ENCODE measurements at regions not wholly inside any gene's neighbourhood (a gene's known extent, or its start where the extent isn't known, plus 50 kb on each side); places are given as distances from the start of the nearest gene placed in this dataset.

DNA sequence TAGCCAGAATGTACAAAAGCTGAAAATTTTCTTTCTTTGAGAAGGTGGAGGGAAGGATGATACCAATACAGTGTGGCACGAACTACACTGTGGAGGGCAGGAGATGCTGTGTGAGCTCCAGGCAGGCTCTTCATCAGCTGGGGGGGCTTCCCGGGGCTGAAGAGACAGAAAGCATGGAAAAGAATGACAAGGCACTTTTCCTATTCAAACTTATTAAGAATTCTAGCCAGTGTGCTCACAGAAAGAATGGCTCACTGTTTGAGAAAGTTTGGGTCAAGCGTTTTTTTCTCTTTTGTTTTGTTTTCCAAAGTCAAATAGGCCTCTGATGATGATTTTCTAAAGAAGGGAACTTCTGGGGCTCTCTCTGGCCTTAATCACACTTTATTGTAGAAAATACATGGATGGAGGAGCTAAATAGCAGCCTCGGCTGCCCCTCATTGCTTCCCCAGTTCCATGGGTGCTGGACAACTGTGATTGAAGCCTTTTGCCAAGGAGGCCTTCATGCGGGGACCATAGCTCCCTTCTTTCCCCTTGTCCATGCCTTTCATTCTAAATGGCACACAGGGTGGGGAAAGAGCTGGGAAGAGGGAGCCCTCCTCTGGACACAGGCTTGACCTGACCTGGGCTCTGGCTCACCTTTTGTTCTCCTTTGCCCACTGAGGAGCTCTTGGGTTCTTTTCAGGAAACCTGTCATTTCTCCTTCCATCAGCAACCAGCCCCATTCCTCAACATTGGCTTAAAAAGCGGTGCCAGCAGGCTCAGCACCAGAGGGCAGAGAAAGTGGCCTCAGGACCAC lies 130.6 kb downstream of the TDRD15 start:
- DNase-seq: no peak

DNA sequence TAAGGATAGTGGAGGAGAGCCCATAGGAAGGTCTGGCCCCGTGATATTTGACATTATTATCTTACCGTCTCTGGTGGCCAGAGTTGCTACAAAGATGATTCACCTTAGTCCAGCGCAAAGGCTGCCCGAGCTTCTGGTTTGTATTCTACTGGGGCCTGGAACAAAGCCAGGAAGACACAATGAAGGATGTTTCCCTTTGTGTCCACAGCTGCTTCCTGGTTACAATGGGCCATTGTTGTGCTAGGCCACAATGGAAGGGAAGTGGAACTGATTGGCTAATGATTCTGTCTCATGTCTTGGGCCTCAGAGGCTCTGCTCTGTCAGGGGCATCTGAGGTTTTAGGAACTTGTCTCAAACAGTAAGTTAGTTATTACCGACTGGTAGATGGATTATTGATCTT lies 132.2 kb downstream of the TDRD15 start:
- no peak for DNase-seq

DNA sequence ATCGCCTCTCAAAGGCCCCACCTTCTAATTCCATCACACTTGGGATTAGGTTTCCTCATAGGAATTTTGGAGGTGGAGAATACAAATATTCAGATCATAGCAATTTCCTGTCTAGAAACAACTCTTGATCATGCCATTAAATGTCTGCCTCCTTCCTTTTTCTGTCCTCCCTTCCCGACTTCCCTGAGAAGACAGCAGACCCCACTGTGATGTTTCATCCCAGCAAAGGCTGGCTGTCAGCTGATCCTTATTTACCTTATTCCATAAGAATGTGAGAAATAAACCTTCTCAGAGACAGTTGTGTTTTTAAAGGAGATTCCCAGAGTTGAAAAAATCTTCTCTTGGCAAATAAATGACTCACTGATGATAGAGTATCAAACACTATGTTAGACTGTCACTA lies 133.9 kb downstream of the TDRD15 start:
- no peak for DNase-seq

DNA sequence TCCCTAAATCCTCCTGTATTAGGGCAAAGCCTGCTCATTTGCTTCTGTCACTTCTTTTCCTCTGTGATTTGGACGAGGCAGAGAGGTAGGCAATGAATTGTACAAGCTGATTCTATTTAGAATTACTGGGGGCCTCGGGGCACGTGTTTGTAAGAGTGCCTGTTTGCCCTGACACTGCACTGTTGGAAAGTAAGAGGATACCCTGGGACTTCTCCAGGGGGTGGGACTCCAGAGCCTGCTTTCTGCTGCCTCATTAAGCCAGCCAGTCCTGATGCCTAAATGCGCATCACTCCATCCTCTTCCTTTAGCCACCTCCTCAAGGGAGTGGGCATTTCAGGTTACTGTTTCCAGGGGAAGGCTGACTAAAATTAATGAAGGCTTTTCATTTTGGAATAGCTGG lies 134.3 kb downstream of the TDRD15 start:
- DNase-seq: no peak

DNA sequence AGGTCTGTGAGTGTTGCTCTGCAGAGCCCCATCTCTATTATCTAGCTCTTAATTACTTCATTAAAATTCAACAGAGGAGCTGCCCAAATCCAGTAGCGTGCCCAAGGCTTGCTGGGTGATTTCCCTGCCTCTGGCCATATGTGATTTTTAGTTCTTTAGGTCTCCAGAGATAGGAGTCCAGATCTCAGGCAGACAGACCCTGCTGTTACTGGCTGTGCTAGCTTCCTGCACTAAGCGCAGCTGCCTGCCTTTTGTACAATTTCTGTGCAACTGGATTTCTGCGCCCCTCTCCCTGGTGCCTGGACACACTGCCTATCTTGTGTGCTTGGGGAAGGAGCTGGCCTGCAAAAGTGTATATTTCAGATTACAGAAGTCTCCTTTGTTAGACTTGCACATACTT lies 136.5 kb downstream of the TDRD15 start:
- no peak for DNase-seq

DNA sequence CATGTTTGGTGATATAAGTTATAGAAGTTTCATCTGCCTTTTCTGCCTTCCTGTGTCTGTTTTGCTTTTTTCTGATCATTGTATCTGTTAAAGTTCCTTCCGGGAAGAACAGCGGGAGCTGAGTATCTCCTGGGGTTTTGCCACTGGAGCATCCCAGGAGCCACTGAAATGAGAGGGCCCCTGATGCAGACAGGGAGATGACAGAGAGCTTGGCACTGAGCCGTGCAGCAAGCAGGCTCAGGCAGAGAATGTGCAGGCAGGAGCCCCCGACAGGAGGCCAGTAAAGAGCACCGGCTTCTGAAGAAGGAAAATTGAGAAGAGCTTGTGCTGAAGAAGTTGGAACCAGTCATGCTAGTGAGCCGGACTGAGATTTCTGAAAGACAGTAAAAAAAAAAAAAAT lies 137.8 kb downstream of the TDRD15 start:
- DNase-seq: no peak

DNA sequence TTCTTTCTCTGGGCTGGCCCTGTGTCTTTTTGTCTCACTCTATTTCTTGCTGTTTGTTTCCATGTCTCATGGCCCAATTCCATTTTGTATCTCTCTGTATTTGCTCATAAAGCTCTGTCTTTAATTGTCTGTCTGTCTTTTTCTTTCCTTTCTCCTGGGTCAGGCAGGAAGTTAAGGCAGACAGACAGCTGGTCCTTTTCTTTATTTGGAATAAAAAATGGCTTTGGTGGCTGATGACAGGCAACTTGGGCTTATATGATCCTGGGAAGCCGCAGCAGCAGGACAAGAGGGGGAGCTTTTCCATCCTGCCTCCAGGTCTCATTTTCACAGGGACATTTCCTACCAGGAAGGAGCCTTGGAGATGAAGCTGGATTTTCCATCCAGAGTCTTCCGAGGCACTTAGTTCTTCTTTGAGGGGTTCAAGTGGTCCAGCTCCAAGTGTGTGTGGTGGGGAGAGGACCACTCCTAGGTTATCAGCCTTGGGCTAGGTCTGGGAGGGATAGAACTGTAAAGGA lies 138.7 kb downstream of the TDRD15 start:
- DNase-seq: no peak

DNA sequence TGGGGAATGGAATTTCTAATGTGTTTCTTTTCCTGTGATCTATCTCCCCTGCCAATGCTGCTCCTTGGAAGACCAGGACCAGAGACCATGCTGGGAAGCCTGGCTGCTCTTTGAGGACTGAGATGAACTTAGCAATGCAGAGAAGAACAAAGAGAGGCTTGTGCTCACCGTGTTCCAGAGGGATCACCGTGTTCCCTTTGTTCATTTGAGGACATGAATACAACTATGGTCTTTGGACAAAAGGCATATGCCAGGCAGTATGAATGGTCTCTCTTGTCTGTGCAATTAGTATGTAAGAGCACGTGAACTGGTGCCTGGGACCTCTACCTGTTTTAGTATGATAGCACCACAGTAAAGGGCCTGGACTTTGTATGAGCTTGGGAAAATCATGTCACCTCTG lies 139.9 kb downstream of the TDRD15 start:
- no peak for DNase-seq

DNA sequence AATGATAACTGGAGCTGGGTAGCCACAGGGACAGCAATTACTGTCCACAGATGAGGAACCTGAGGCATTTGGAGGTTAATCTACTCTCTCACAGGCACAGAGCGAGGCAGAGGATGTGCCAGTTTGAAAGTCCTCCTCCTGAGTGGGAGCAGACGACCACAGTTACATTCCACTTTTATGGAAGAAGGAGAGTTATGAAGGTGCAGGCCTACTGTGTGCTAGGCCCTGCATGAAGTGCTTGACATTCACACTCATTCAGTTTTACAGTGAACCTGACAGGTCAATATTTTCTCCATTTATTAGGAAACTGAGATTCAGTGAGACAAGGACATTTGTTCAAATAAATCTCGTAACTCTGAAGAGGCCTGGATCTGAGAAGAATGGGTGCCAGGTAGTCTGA lies 142.0 kb downstream of the TDRD15 start:
- no peak for DNase-seq

DNA sequence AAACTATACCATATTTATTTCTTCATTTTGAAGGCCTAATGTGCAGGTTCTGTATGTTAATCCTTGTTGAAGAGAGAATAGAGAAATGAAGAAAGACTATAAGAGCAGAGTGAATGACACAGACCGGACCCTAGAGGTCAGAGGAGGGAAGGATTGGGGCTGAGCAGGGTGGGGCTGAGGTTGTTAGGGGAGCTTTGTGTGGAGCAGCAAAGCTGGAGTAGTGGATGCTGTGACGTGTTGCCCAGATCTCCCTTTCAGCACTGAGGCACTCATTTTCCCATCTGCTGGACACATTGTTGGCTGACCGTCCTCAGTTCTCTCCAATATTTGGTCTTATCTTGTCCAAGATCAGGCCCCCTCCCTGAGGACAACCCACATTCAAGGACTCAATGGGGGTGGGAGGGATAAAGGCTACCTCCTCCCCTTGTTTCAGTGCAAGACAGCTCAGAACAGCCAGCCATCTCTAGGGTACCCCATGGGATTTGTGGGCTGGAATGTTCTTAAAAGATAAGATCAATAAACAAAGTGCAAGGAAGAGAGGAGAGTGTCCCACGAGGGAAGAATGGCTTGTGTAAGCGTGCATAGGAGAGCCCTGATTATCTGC lies 143.6 kb downstream of the TDRD15 start:
- DNase-seq: no peak

DNA sequence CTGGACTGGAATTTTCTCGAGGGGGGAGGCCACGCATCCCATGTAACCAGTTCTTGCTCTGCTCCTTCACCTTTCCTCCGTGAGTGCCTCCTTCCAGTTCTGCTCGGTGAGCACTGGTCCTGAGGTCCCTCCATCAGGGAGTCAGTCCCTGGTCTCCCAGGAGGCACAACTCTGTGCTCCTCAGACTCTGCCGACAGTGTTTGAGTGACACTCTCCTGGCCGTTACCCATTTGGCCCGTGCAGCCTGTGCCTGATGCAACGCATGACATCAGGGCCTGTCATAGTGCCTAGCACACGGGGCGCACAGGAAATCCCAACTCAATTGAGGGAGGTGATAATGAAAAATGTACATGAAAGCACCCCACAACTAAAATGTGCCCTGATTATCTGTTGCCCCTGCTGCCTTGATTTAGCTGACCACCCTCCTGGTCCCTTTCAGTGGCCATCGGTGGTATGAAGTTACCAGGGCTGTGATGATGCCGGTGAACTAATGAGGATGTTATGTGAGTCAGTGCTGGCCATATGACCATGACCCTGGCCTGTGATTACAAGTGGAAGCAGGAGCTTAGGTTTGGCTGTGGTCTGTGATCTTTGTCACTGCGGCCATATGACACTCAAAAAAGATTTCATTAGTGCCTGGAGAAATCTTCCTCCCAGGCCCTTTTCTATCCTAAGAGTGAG lies 144.6 kb downstream of the TDRD15 start:
- DNase-seq: no peak

DNA sequence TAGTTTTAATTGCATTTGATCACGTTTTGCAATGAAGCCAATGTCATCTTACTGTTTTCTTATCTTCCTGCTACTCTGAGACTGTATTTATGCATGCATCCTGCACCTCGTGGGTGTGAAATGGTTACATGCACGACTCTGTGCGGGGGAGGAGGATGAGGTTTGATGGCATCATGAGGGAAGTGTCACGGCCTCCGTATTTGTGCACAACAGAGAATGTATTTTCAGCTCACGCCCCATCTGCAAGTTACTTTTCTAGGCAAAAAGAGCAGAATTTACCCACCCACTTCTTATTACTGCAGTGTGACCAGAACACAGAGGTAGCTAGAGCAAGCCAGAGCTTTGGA lies 145.1 kb downstream of the TDRD15 start:
- no peak for DNase-seq

DNA sequence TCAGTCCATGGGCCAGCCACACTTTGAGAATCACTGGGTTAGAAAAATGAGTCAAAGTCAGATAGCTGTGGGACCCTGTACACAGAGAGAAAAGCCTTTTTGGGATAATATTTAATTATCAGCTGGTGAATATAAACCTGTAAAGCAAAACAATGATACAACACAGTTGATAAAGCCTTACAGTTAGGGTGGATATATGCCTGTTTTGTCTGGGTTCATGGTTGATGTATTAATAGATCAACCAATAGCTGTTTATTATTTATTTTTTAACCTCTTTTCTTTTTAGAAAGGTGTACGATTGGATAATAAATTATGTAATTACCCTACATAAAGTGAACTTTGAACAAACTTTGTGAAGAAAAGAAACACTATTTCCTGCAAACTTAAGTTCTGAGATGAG lies 145.6 kb downstream of the TDRD15 start:
- DNase-seq: no peak

DNA sequence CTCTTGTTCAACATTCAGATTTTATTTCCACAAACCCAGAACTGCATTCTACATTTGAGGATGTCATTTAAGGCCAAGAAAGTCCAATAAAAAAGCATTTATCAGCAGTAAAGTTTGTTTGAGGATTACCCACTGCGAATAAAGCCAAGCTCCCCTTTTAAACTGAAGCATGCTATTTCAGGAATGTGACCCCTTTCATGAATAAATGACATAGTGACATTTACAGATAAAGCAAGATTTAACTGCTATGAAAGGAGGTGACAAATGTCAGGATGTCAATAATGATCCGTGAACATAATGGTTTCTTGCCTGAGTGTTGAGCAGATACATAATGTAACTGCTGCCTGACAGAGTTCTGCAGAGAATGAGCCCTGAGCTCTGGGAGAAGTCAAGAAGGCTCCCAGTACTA lies 146.3 kb downstream of the TDRD15 start:
- no peak for DNase-seq

DNA sequence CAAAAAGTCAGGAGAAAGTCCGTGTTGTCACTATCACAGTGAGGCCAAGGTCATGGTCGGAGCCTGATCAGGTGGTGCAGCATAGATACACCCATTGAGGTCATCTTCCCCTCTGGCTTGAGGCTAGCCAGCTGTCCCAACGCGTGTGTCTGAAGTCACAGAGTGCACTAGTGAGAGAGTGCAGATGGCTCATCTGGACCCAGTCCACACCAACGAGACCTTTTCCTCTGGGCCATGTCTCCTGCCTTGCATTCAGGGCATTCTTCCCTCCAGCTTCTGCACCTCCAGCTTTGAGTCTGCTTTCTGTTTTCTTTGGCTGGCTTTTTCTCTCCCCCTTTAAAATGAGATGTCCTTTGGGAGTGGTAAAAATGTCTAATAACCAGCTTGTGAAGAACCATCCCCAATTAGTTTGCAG lies 146.9 kb downstream of the TDRD15 start:
- no peak for DNase-seq

DNA sequence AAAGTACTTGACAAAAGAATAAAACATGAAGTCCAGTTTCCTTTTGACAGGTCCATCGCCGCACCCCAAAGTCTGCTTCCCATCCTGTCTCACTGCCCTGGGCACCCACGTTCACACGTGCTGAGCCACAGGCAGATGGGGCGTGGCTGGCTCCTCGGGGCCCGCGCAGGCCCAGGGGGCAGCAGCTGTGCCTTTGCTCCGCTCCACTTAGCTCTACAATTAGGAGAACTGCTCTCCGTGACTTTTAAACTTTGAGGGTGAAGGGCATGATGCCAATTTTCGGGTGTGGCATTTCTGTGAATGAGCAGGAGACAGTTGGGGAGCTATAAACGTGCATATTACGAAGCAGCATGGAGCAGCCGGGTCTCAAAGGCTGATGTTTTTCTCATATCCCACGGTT lies 152.4 kb downstream of the TDRD15 start:
- no peak for DNase-seq

DNA sequence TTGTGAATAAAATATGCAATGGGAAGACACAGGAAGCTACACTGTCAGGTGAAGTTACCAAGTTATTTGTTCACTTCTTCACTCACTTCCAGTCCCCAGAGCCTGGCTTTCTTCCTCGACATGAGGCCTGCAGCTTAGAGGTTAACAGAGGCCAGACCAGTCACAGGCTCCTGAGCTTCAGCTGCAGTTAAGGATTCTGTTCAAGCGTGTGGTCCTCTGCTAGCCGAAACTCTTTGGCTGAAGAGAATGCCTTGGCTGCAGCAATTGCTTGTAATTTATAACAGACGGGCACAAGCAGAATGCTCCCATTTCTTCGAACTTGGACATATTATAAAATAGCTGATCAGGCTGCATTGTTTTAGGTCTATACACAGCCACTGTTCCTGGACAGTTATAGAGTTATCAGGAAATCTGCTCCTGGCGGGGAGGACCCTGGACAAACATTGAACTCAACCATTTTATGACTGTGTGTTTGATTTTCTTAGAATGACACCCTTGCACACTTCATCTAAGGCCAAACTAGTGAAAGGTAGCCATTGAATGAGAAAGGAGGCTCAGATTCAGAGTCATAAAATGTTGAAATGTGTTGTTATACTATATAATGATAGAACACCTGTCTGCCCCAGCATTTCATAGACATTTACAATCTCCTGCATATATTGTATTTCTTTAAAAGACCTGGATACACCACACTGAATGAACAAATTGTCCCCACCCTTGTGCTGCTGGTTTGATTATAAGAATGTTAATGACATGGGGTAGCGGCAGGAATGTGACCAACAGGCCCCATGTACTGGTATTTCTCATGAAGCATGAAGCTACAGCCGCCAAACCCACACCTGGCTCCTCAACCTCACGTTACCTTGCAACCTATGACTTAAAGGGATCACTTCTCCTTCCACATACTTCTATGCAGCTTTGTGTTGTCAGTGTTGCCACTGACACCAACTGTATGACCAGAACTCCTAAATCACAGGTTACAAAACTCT lies 153.6 kb downstream of the TDRD15 start:
- no peak for DNase-seq

DNA sequence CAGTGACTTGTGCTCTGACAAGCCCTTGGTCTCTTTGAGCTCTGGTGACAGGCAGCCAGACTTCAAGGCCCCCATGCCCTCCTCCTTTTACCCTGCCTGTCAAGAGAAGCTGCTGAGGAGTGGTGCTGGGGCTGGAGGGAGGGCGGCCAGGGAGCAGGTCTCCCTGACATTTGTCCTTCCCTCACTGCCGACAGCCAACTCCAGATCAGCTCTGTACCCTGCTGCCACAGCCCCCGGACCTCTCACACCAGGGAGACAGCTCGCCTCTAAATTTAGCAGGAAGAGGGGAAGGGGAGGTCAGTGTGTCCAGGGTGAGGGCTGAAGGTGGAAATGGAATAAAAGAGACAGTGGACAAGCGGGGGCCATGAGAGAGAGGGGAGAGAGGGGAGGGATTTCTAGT lies 155.8 kb downstream of the TDRD15 start:
- no peak for DNase-seq

DNA sequence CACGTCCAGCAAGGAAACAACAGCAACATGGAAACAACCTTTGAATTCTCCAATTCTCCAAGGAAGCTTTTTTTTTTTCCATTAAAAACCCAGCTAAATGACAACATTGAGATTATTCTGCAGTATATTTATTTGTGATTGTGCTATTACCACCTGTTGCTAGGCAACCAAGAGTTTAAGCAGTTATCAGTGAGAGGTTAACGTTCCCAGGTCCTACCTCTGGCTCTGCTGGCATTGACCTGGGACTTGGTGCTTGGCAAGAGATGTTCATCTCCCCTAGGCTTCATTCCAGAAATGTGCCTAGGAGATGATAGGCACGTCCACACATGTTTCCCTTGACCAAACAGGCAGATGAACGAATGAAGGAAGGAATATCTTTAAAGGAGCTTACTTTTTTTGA lies 157.0 kb downstream of the TDRD15 start:
- DNase-seq: no peak

DNA sequence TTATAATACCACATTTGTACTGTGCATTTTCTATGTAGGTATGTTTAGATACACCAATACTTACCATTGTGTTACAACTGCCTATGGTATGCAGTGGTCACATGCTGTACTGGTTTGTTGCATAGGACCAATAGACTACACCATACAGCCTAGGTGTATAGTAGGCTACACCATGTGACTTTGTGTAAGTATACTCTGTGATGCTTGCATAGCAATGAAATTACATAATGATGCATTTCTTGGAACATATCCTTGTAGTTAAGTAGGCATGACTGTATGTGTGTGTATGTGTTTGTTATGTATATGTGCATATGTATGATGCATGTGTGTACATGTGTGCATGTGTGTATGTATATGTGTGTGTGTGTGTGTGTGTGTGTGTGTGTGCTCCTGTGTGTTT lies 157.6 kb downstream of the TDRD15 start:
- no peak for DNase-seq

DNA sequence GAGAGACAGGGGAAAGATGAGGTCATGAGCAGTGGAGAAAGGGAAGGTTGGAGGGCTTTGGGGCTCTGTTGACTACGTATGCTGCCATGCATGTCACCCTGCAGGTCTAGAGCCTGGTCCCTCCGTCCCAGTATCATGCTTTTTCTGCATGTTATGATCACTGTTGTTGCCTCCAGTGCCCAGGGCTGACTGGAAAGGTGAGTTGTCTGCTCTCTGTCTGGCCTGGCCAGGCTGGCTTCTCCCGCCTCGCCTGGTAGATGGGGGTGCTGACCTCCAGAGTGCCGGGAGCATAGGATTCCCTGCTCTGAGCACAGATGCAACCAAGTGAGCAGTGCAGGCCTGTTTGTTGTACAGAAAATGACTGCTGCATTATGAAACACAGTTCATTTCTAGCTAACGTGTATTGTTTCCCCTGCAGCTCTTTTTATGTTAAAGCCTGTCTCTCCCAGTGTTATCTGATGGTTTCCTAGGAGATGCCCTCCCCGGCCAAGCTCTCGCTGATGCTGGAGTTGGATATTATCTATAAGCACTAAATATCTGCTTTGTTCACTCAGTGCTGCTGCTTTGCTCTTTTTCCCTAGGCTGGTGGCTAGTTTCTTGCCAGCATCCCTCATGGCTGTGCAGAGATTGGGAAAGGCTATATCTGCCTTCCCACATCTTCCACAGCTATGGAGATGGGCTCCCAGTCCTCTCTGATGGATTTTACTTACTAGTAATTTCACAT lies 158.2 kb downstream of the TDRD15 start:
- DNase-seq: no peak

DNA sequence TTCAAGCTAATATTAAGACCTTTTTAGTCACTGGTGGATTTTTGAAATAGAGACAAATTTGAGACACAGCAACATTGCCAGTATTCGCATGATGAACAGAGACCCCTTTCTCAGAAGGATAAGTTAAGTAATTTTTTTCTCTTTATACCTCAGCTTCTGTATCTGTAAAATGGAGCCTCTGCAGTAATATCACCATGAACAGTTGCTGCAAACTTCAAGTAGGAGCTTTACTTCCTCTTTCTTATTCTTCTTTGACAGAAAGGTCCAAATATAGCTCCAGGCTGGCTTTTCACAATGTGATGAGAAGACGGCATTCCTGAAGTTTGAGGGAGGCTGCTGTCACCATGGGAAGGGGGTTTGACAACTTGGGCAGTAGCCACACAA lies 158.7 kb downstream of the TDRD15 start:
- no peak for DNase-seq
